Panc1 (cell line): ENCODE measurements at regions not wholly inside any gene's neighbourhood (a gene's known extent, or its start where the extent isn't known, plus 50 kb on each side); places are given as distances from the start of the nearest gene placed in this dataset.

Experiments used
- ATAC-seq: fragments of 200-7000 bp; cut with Tn5 transposase; 2 replicates; pipeline ENCODE4 v1.9.1; 2020; ENCODE audit warnings: mild to moderate bottlenecking, moderate library complexity
- BruUV-seq: library from RNA; stranded (reverse); fragments of 400-500 nt; replicated peaks from 2 replicates; lab custom pipeline; 2021; lab: Mats Ljungman, UMichigan
- CTCF ChIA-PET: fragments of 300-600 bp; sonication (Branson Sonifier 250); formaldehyde crosslinking; loops from one replicate; lab custom pipeline; 2022; ENCODE audit warnings: antibody characterized with exemption; lab: Charles Lee
- POLR2A ChIA-PET: fragments of 300-600 bp; sonication (Branson Sonifier 250); formaldehyde crosslinking; loops from one replicate; lab custom pipeline; 2022; ENCODE audit warnings: antibody characterized with exemption; lab: Charles Lee
- DNase-seq: peaks from one replicate; pipeline ENCODE4 v3.0.0-alpha.2; 2010; ENCODE audit warnings: low read depth, low spot score
- H3K27ac ChIP-seq: 2 replicates; pipeline ENCODE4 v1.5.1; 2011; ENCODE audit warnings: mild to moderate bottlenecking, low read length, inconsistent platforms
- H3K27me3 ChIP-seq: fragments of 200-500 bp; sonication (Bioruptor generic); 2 replicates; pipeline ENCODE4 v1.6.0; 2014; ENCODE audit warnings: low read length, inconsistent platforms; ENCODE audit not compliant: control insufficient read depth, insufficient read depth
- H3K36me3 ChIP-seq: fragments of 200-500 bp; sonication (Bioruptor generic); 2 replicates; pipeline ENCODE4 v1.5.1; 2014; ENCODE audit warnings: inconsistent platforms, mild to moderate bottlenecking, low read length, moderate library complexity; ENCODE audit not compliant: control insufficient read depth, insufficient read depth
- H3K4me1 ChIP-seq: 2 replicates; pipeline ENCODE4 v1.5.1; 2011; ENCODE audit warnings: inconsistent platforms, mild to moderate bottlenecking, low read length, moderate library complexity; ENCODE audit not compliant: control insufficient read depth, insufficient read depth
- H3K4me3 ChIP-seq, 2 experiments: 2 replicates each; pipeline ENCODE4 v1.5.1; 2011 to 2012; ENCODE audit warnings: low read depth in 2 of 2, low read length in 2 of 2, mild to moderate bottlenecking in 2 of 2, inconsistent platforms in 1 of 2, moderate library complexity in 1 of 2
- H3K9me3 ChIP-seq: fragments of 200-500 bp; sonication (Bioruptor generic); 2 replicates; pipeline ENCODE4 v1.5.1; 2014; ENCODE audit warnings: low read depth, mild to moderate bottlenecking, inconsistent platforms, low read length, moderate library complexity; ENCODE audit not compliant: control insufficient read depth, insufficient read depth
- CTCF ChIP-seq: fragments of 450-650 bp; IDR thresholded peaks from 2 replicates; pipeline ENCODE4 v1.5.1; 2017; ENCODE audit warnings: mild to moderate bottlenecking
- POLR2AphosphoS5 ChIP-seq: IDR thresholded peaks from 2 replicates; pipeline ENCODE4 v1.6.1; 2012; ENCODE audit warnings: mild to moderate bottlenecking, low read depth, low read length, moderate library complexity
- REST ChIP-seq, 2 experiments: IDR thresholded peaks; 2 replicates each; pipeline ENCODE4 v1.6.1; 2011 to 2012; ENCODE audit warnings: low read depth in 2 of 2, control low read depth in 1 of 2, low read length in 1 of 2, mild to moderate bottlenecking in 1 of 2, moderate library complexity in 1 of 2; ENCODE audit not compliant: insufficient read depth in 1 of 2
- SIN3A ChIP-seq: IDR thresholded peaks from 2 replicates; pipeline ENCODE4 v1.6.1; 2012; ENCODE audit warnings: low read depth, mild to moderate bottlenecking, low read length, moderate library complexity, borderline replicate concordance; ENCODE audit not compliant: insufficient read depth
- TCF7L2 ChIP-seq: IDR thresholded peaks from 2 replicates; pipeline ENCODE4 v1.6.1; 2011; ENCODE audit warnings: mild to moderate bottlenecking, low read depth, low read length, inconsistent platforms
- in situ Hi-C: cut with HindIII; loops from 2 replicates; pipeline ENCODE4 v1.10.0; 2016; ENCODE audit warnings: low sequenced_read_pairs, low pct_unique_long_range_greater_than_20kb
- intact Hi-C: fragments of 100-400 bp; cut with micrococcal nuclease; formaldehyde crosslinking; loops from one replicate; pipeline ENCODE4 v1.10.0; 2022; ENCODE audit not compliant: unreplicated experiment

DNA sequence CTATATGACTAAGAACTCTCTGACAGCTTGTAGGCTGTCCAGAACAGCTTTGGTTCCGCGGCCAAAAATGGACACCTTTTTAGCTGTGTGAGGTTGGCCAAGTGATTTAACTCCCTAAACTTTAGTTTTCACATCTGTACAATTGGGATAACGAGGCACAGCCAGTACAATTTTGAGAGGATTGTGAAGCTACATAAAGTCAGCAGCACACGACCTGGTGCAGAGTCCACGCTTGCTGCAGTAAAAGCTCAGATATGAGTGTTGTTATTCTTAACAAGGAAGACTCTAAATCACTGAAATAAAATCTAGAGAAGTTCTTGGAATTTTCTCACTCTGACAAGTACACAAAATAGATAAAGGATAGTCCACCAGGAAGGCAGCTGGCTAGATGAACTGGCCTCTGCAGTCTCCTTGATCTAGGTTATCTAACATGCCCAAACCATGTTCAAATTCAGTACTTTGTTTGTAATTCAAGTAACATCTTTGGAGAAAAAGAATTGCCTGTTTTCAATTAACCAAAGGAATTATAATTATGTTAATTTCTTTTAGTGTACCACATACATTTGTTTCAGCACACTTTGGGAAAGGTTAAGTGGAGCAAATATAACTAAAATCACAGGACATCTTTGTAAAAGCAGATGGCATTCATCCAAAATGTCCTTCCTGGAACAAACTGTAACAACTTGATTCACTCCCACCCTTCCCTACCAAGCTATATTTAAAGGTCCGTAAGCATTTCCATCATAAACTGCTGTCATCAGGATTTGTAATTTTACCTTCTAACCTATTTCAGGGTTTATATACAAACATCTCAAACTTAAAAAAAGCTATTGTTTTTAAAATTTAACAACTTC, 201.7 kb upstream of the STK17B start:
- H3K27me3 ChIP-seq, result no peaks in the 10 kb centered on the region
- no peak overlapping the region for H3K27ac ChIP-seq
- H3K9me3 ChIP-seq, result no peaks in the 10 kb centered on the region
- H3K4me3 ChIP-seq, result no peak overlapping the region
- BruUV-seq, result no TSS peak
- DNase-seq, result no peak
- H3K36me3 ChIP-seq, result no peaks in the 10 kb centered on the region
- POLR2A ChIA-PET, result no interaction called here
- in situ Hi-C loops (no loop called here), intact Hi-C loops (no loop called here)
- no peak for ATAC-seq
- TF ChIP-seq CTCF (no peak), TCF7L2 (no peak), REST (IDR thresholded peaks at IDR 0.05; ENCODE audit: insufficient read depth in 1 of 2, low read depth in 2 of 2, low read length in 1 of 2) (no peak), SIN3A (no peak), POLR2AphosphoS5 (no peak)
- CTCF ChIA-PET, result no interaction called here
- no peaks in the 10 kb centered on the region; the same call in 1 of the 2 replicates for H3K4me1 ChIP-seq

- no TSS peak for BruUV-seq
- TF ChIP-seq TCF7L2 (no peak), CTCF (no peak), REST (IDR thresholded peaks at IDR 0.05; ENCODE audit: insufficient read depth in 1 of 2, low read depth in 2 of 2, low read length in 1 of 2) (no peak), POLR2AphosphoS5 (no peak), SIN3A (no peak)
- no peak for ATAC-seq
Measured at GRCh38 chr2:196376984-196377877, 205.9 kb upstream of the STK17B start.

More at GRCh38 chr2:196376984-196377877, 205.9 kb upstream of the STK17B start:
- in situ Hi-C loops, result no loop called here
- no peaks in the 10 kb centered on the region for H3K36me3 ChIP-seq
- no peak overlapping the region for H3K4me3 ChIP-seq
- ChIA-PET POLR2A (no interaction called here), CTCF (no interaction called here)
- intact Hi-C loops, result no loop called here
- no peak overlapping the region for H3K27ac ChIP-seq
- no peak for DNase-seq
- no peaks in the 10 kb centered on the region for H3K27me3 ChIP-seq
- no peaks in the 10 kb centered on the region for H3K9me3 ChIP-seq
- no peaks in the 10 kb centered on the region; the same call in 1 of the 2 replicates for H3K4me1 ChIP-seq
